ENCODE measurements at regions not wholly inside any gene's neighbourhood (a gene's known extent, or its start where the extent isn't known, plus 50 kb on each side); places are given as distances from the start of the nearest gene placed in this dataset.

- ATAC-seq (no peak), FAIRE-seq (no peak), DNase-seq (ENCODE audit: extremely low read depth in 1 of 4, low spot score in 3 of 4) (no peak)
- no peak overlapping the region for H3K9ac ChIP-seq (ENCODE audit: insufficient read depth in 1 of 2, low read depth in 2 of 2, low read length in 2 of 2)
- no peak overlapping the region for H3K27ac ChIP-seq (ENCODE audit: extremely low read depth, low read depth, low read length)
- H3K27me3 ChIP-seq (ENCODE audit: control insufficient read depth in 2 of 2, insufficient read depth in 2 of 2, low read length in 2 of 2), result no peaks in the 10 kb centered on the region
- no peak for TF ChIP-seq MED1 (CRISPR knock-in tag; IDR thresholded peaks at IDR 0.05; ENCODE audit: borderline replicate concordance)
- no peak for TF ChIP-seq FOXA3 (CRISPR knock-in tag; conservative IDR thresholded peaks at IDR 0.05 in 1 of 2, IDR thresholded peaks at IDR 0.05 in 1 of 2)
- TF ChIP-seq TEAD1 (CRISPR knock-in tag; IDR thresholded peaks at IDR 0.05), result no peak
- TF ChIP-seq CCNT2 (IDR thresholded peaks at IDR 0.05; ENCODE audit: borderline replicate concordance, extremely low read depth, insufficient read length, low read depth, low read length), result no peak
- WGBS (ENCODE audit: insufficient coverage, low coverage, missing lambda C conversion rate), result 0% methylated on average over 3 of the region's 3 CpGs
- H3K36me3 ChIP-seq (ENCODE audit: control insufficient read depth, insufficient read depth, low read length), result no peaks in the 10 kb centered on the region
- no TSS peak for BruUV-seq (replicated peaks)
- no peaks in the 10 kb centered on the region for H4K20me1 ChIP-seq (replicated peaks; ENCODE audit: control insufficient read depth, insufficient read depth, low read length)
- H2AFZ ChIP-seq (ENCODE audit: low read depth, low read length), result no peak overlapping the region
- no peaks in the 10 kb centered on the region for H3K9me3 ChIP-seq (replicated peaks; ENCODE audit: control insufficient read depth, insufficient read depth, low read depth, low read length)
- H3K4me1 ChIP-seq (replicated peaks in 1 of 2; ENCODE audit: control insufficient read depth in 2 of 2, insufficient read depth in 2 of 2, low read length in 2 of 2), result no peaks in the 10 kb centered on the region
- ChIA-PET POLR2A (interaction anchor here (0.7 kb wide), 1 partner anchor 596 kb away, joined by 3 read pairs; no protein-coding TSS in a partner anchor), CTCF (ENCODE audit: low intra/inter-chr PET ratio) (no interaction called here)
- no peaks in the 10 kb centered on the region for H3K9me1 ChIP-seq (ENCODE audit: control insufficient read depth, insufficient read depth, low read length)
- intact Hi-C loops (cut with micrococcal nuclease) (no loop called here), in situ Hi-C loops (cut with MboI) (no loop called here)
- H3K4me3 ChIP-seq, result no peak overlapping the region
- H3K79me2 ChIP-seq (ENCODE audit: control insufficient read depth, insufficient read depth, low read length), result no peaks in the 10 kb centered on the region
- H3K4me2 ChIP-seq (ENCODE audit: insufficient read depth, low read length), result no peak overlapping the region
Observed at GRCh38 chr1:86272083-86272482, 115.5 kb upstream of the COL24A1 start.

DNA sequence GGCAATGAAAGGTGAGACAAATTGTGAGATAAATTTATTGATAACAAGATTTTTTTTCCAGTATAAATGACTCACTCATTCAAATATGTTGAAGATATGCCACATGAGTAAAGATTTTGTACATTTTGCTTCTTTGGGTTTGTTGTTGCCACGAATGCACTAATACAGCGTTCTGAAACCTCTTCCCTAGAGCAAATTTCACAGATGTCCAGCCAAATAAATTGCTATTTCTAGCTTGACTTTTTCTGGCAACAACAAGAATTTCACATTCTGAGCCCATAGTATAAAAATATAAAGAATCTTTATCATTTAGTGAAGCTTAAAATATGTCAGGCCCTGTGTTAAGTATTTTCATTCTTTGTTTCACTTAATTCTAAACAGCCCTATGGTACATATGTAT, 114.5 kb upstream of the COL24A1 start:
- no peaks in the 10 kb centered on the region for H3K4me1 ChIP-seq (replicated peaks in 1 of 2; ENCODE audit: control insufficient read depth in 2 of 2, insufficient read depth in 2 of 2, low read length in 2 of 2)
- no peaks in the 10 kb centered on the region for H3K36me3 ChIP-seq (ENCODE audit: control insufficient read depth, insufficient read depth, low read length)
- no peaks in the 10 kb centered on the region for H4K20me1 ChIP-seq (replicated peaks; ENCODE audit: control insufficient read depth, insufficient read depth, low read length)
- TF ChIP-seq NCOA6 (IDR thresholded peaks at IDR 0.05) (no peak), RBM17 (IDR thresholded peaks at IDR 0.05; ENCODE audit: borderline replicate concordance, low read depth, low read length) (no peak), CBX1 (IDR thresholded peaks at IDR 0.05; ENCODE audit: low read depth) (no peak), ZNF695 (CRISPR knock-in tag; IDR thresholded peaks at IDR 0.05) (no peak), ZKSCAN3 (CRISPR knock-in tag; IDR thresholded peaks at IDR 0.05) (no peak), CHD1 (IDR thresholded peaks at IDR 0.05; ENCODE audit: low read length) (no peak), TBL1XR1 (IDR thresholded peaks at IDR 0.05; ENCODE audit: low read length in 2 of 2) (no peak), MECOM (CRISPR knock-in tag; IDR thresholded peaks at IDR 0.05) (no peak), ZNF239 (CRISPR knock-in tag; IDR thresholded peaks at IDR 0.05) (no peak), MXI1 (IDR thresholded peaks at IDR 0.05; ENCODE audit: low read depth, low read length) (no peak)
- H3K27me3 ChIP-seq (ENCODE audit: control insufficient read depth in 2 of 2, insufficient read depth in 2 of 2, low read length in 2 of 2), result no peaks in the 10 kb centered on the region
- no peak overlapping the region for H2AFZ ChIP-seq (ENCODE audit: low read depth, low read length)
- ATAC-seq, result no peak
- POLR2A ChIA-PET, result no interaction called here
- H3K9ac ChIP-seq (ENCODE audit: insufficient read depth in 1 of 2, low read depth in 2 of 2, low read length in 2 of 2), result no peak overlapping the region
- no peak for FAIRE-seq
- H3K4me2 ChIP-seq (ENCODE audit: insufficient read depth, low read length), result no peak overlapping the region
- intact Hi-C loops (cut with micrococcal nuclease) (no loop called here), in situ Hi-C loops (cut with MboI) (no loop called here)
- no peak overlapping the region for H3K27ac ChIP-seq (ENCODE audit: extremely low read depth, low read depth, low read length)
- no peak overlapping the region for H3K4me3 ChIP-seq
- CTCF ChIA-PET (ENCODE audit: low intra/inter-chr PET ratio), result no interaction called here
- H3K9me3 ChIP-seq (replicated peaks; ENCODE audit: control insufficient read depth, insufficient read depth, low read depth, low read length), result no peaks in the 10 kb centered on the region
- WGBS (ENCODE audit: insufficient coverage, low coverage, missing lambda C conversion rate), result 3% methylated on average over 2 of the region's 2 CpGs
- H3K9me1 ChIP-seq (ENCODE audit: control insufficient read depth, insufficient read depth, low read length), result no peaks in the 10 kb centered on the region
- BruUV-seq (replicated peaks), result no TSS peak
- no peaks in the 10 kb centered on the region for H3K79me2 ChIP-seq (ENCODE audit: control insufficient read depth, insufficient read depth, low read length)
- DNase-seq (ENCODE audit: extremely low read depth in 1 of 4, low spot score in 3 of 4), result no peak
